Neural progenitor cell (in vitro differentiated cells): ENCODE measurements at regions not wholly inside any gene's neighbourhood (a gene's known extent, or its start where the extent isn't known, plus 50 kb on each side); places are given as distances from the start of the nearest gene placed in this dataset.

Experiments
- DNase-seq: peaks from one replicate; pipeline ENCODE4 v3.0.0-alpha.2; 2016; ENCODE audit warnings: low spot score
- H2AFZ ChIP-seq: fragments of 200-600 bp; sonication (generic); replicated peaks from 2 replicates; pipeline ENCODE4 v1.6.1; 2016; ENCODE audit warnings: antibody characterized with exemption
- H3F3A ChIP-seq: fragments of 200-600 bp; sonication (generic); 2 replicates; pipeline ENCODE4 v1.6.1; 2016; ENCODE audit warnings: antibody characterized with exemption, low read depth
- H3K27ac ChIP-seq: fragments of 200-600 bp; sonication (generic); 2 replicates; pipeline ENCODE4 v1.5.1; 2016; ENCODE audit warnings: mild to moderate bottlenecking
- H3K27me3 ChIP-seq: fragments of 200-600 bp; sonication (generic); 2 replicates; pipeline ENCODE4 v1.6.1; 2016; ENCODE audit warnings: mild to moderate bottlenecking, moderate library complexity
- H3K36me3 ChIP-seq: fragments of 200-600 bp; sonication (generic); 2 replicates; pipeline ENCODE4 v1.5.1; 2016
- H3K4me1 ChIP-seq: fragments of 200-600 bp; sonication (generic); 2 replicates; pipeline ENCODE4 v1.6.1; 2016; ENCODE audit warnings: mixed run types
- H3K4me2 ChIP-seq: fragments of 200-600 bp; sonication (generic); 2 replicates; pipeline ENCODE4 v1.6.1; 2016
- H3K4me3 ChIP-seq: fragments of 200-600 bp; sonication (generic); 2 replicates; pipeline ENCODE4 v1.5.1; 2016
- H3K79me2 ChIP-seq: fragments of 200-600 bp; sonication (generic); 2 replicates; pipeline ENCODE4 v1.6.1; 2016; ENCODE audit warnings: low read depth
- H3K9ac ChIP-seq: fragments of 200-600 bp; sonication (generic); 2 replicates; pipeline ENCODE4 v1.6.1; 2016
- H3K9me3 ChIP-seq: fragments of 200-600 bp; sonication (generic); 2 replicates; pipeline ENCODE4 v1.5.1; 2016; ENCODE audit warnings: low read depth
- H4K20me1 ChIP-seq: fragments of 200-600 bp; sonication (generic); 2 replicates; pipeline ENCODE4 v1.6.1; 2016; ENCODE audit warnings: low read depth
- H3K27ac Mint-ChIP-seq: 3 replicates; pipeline ENCODE4 v1.8.0; 2021; ENCODE audit warnings: mixed read lengths
- H3K27me3 Mint-ChIP-seq: 2 replicates; pipeline ENCODE4 v1.8.0; 2022; ENCODE audit warnings: low read depth, mild to moderate bottlenecking, inconsistent platforms, moderate library complexity, mixed read lengths; ENCODE audit not compliant: insufficient read depth
- H3K36me3 Mint-ChIP-seq: 3 replicates; pipeline ENCODE4 v1.8.0; 2021; ENCODE audit warnings: mixed read lengths
- H3K4me1 Mint-ChIP-seq: 3 replicates; pipeline ENCODE4 v1.8.0; 2021; ENCODE audit warnings: mixed read lengths
- H3K4me3 Mint-ChIP-seq: 3 replicates; pipeline ENCODE4 v1.8.0; 2021; ENCODE audit warnings: mild to moderate bottlenecking, moderate library complexity, mixed read lengths
- H3K9me3 Mint-ChIP-seq: 3 replicates; pipeline ENCODE4 v1.8.0; 2020; ENCODE audit warnings: mixed read lengths
- CTCF ChIP-seq: fragments of 200-600 bp; sonication (generic); IDR thresholded peaks from 2 replicates; pipeline ENCODE4 v1.5.1; 2017; ENCODE audit warnings: antibody characterized with exemption, mild to moderate bottlenecking
- EZH2 ChIP-seq: fragments of 200-600 bp; sonication (generic); IDR thresholded peaks from 2 replicates; pipeline ENCODE4 v1.6.1; 2017; ENCODE audit warnings: antibody characterized with exemption, mild to moderate bottlenecking, moderate library complexity
- EZH2phosphoT487 ChIP-seq: fragments of 200-600 bp; sonication (generic); IDR thresholded peaks from 2 replicates; pipeline ENCODE4 v1.6.1; 2017; ENCODE audit warnings: antibody characterized with exemption

- Histone ChIP-seq H2AFZ (no peak overlapping the region), H3K4me2 (peak overlapping the region; percentile 61), H3F3A (peaks cover 31% of the 10 kb centered on the region), H4K20me1 (no peaks in the 10 kb centered on the region), H3K36me3 (no peaks in the 10 kb centered on the region), H3K9ac (no peak overlapping the region), H3K9me3 (no peaks in the 10 kb centered on the region), H3K27me3 (no peaks in the 10 kb centered on the region), H3K4me1 (peaks cover 45% of the 10 kb centered on the region), H3K27ac (peak overlapping the region; percentile 80), H3K79me2 (no peaks in the 10 kb centered on the region), H3K4me3 (no peak overlapping the region)
- Mint-ChIP-seq H3K4me1 (peaks cover 48% of the 10 kb centered on the region), H3K27ac (no peak overlapping the region), H3K36me3 (no peaks in the 10 kb centered on the region), H3K9me3 (peaks cover 2% of the 10 kb centered on the region), H3K4me3 (no peak overlapping the region), H3K27me3 (peaks cover 40% of the 10 kb centered on the region)
- peak; percentile 61 for DNase-seq
- TF ChIP-seq EZH2, result no peak
- no peak for TF ChIP-seq EZH2phosphoT487
- TF ChIP-seq CTCF, result no peak
Measured at GRCh38 chr16:50881331-50881830, 139.5 kb downstream of the CYLD start.

DNA sequence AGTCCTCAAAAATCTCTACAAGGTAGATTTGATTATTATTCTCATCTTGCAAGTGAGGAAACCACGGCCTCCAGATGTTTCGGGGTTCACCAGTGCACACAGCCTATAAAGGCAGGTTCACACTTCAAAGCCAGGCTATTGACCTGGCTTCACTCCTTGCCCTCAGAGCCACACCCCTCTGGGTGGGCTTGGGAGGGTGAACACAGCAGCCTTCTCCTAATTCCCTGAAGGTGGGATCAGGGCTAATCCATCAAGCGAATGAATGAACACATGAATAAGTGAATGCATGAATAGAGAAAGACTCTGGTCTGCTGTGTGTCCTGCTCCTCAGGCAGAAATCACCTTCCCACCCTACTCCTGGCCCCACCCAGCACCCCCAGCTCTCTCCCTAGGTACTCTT, 139.0 kb downstream of the CYLD start:
- peak overlapping the region; percentile 80 for H3K27ac ChIP-seq
- no peak overlapping the region for H3K27ac Mint-ChIP-seq

DNA sequence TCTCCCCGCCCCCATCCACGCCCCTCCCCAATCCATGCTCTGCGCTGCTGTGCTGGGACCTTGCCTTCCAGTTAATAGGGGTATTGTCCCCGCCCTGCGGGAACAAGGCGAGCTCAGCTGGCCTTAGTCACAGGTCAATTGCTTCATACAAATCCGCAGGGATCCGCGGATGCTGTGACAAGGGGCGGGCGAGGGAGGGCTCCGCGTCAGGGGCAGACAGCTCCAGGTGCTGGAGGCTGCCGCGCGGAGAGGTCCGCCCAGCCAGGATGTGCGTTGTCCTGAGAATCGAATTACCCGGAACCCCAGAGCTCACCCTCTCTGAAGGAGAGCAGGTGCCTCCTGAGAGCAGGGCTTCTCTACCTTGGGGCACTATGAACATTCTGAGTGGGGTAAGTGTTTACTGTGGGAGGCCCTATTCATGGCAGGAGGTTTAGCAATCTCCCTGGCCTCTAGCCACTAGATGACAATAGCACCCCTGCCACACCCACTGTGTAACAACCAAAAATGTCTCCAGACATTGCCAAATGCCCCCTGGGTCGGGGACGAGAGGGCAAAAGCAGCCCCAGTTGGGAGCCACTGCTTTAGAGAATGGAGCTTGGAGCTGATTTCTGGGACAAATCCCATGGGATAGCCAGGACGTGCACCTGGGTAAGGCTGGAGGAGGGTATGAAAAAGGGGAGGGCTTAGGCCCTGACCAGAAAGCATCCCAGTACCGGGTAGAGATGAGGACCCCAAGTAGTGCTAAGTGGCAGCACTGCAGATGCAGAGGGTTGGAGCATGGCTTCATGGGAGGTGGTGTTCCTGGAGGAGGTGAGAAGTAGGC, 138.2 kb downstream of the CYLD start:
- Mint-ChIP-seq H3K27ac (no peak overlapping the region), H3K4me3 (peak overlapping the region; percentile 62), H3K27me3 (peaks cover 49% of the 10 kb centered on the region), H3K36me3 (no peaks in the 10 kb centered on the region), H3K4me1 (peaks cover 51% of the 10 kb centered on the region), H3K9me3 (peaks cover 2% of the 10 kb centered on the region)
- no peaks in the 10 kb centered on the region for H3K27me3 ChIP-seq
- H3K4me2 ChIP-seq, result peak overlapping the region; percentile 61
- peaks cover 45% of the 10 kb centered on the region for H3K4me1 ChIP-seq
- peaks cover 31% of the 10 kb centered on the region for H3F3A ChIP-seq
- no peaks in the 10 kb centered on the region for H3K9me3 ChIP-seq
- no peaks in the 10 kb centered on the region for H4K20me1 ChIP-seq
- H3K27ac ChIP-seq, result no peak overlapping the region
- no peak overlapping the region for H3K4me3 ChIP-seq
- no peaks in the 10 kb centered on the region for H3K36me3 ChIP-seq
- TF ChIP-seq EZH2phosphoT487 (no peak), CTCF (no peak), EZH2 (no peak)
- no peak overlapping the region for H2AFZ ChIP-seq
- no peak overlapping the region for H3K9ac ChIP-seq
- peak; percentile 95 for DNase-seq
- no peaks in the 10 kb centered on the region for H3K79me2 ChIP-seq

More for the DNA sequence above, 139.0 kb downstream of the CYLD start:
- no peak overlapping the region for H3K4me3 Mint-ChIP-seq
- H3K4me1 ChIP-seq, result peaks cover 45% of the 10 kb centered on the region
- H3K9me3 ChIP-seq, result no peaks in the 10 kb centered on the region
- no peak overlapping the region for H2AFZ ChIP-seq
- no peak for DNase-seq
- peaks cover 43% of the 10 kb centered on the region for H3K27me3 Mint-ChIP-seq
- H3K4me2 ChIP-seq, result peak overlapping the region; percentile 61
- no peaks in the 10 kb centered on the region for H4K20me1 ChIP-seq
- TF ChIP-seq EZH2 (no peak), CTCF (no peak), EZH2phosphoT487 (no peak)
- no peaks in the 10 kb centered on the region for H3K79me2 ChIP-seq
- no peak overlapping the region for H3K4me3 ChIP-seq
- H3K36me3 ChIP-seq, result no peaks in the 10 kb centered on the region
- H3K27me3 ChIP-seq, result no peaks in the 10 kb centered on the region
- H3K4me1 Mint-ChIP-seq, result peaks cover 51% of the 10 kb centered on the region
- H3K9me3 Mint-ChIP-seq, result peaks cover 2% of the 10 kb centered on the region
- H3K9ac ChIP-seq, result no peak overlapping the region
- peaks cover 31% of the 10 kb centered on the region for H3F3A ChIP-seq
- no peaks in the 10 kb centered on the region for H3K36me3 Mint-ChIP-seq
